ENCODE measurements at regions not wholly inside any gene's neighbourhood (a gene's known extent, or its start where the extent isn't known, plus 50 kb on each side); places are given as distances from the start of the nearest gene placed in this dataset.
"Not testable (repeated sequence)": the region's sequence is repeated elsewhere in the genome, so short reads cannot be mapped to it uniquely, and the experiment has no call there.

GRCh38 chr7:65463184-65463583, 89.5 kb downstream of the ZNF92 start:
- Mint-ChIP-seq H3K27me3 (ENCODE audit: low read depth) (peaks cover 12% of the 10 kb centered on the region), H3K27ac (ENCODE audit: unreplicated experiment) (no peak overlapping the region), H3K4me3 (no peak overlapping the region), H3K9me3 (peaks cover 9% of the 10 kb centered on the region), H3K36me3 (ENCODE audit: low read depth) (no peaks in the 10 kb centered on the region), H3K4me1 (no peaks in the 10 kb centered on the region)
- TF ChIP-seq, protein P1, sequence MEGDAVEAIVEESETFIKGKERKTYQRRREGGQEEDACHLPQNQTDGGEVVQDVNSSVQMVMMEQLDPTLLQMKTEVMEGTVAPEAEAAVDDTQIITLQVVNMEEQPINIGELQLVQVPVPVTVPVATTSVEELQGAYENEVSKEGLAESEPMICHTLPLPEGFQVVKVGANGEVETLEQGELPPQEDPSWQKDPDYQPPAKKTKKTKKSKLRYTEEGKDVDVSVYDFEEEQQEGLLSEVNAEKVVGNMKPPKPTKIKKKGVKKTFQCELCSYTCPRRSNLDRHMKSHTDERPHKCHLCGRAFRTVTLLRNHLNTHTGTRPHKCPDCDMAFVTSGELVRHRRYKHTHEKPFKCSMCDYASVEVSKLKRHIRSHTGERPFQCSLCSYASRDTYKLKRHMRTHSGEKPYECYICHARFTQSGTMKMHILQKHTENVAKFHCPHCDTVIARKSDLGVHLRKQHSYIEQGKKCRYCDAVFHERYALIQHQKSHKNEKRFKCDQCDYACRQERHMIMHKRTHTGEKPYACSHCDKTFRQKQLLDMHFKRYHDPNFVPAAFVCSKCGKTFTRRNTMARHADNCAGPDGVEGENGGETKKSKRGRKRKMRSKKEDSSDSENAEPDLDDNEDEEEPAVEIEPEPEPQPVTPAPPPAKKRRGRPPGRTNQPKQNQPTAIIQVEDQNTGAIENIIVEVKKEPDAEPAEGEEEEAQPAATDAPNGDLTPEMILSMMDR (conservative IDR thresholded peaks at IDR 0.05) = no peak
- no peak for DNase-seq (ENCODE audit: low read depth, low spot score)

- H3K9me3 Mint-ChIP-seq = peaks cover 10% of the 10 kb centered on the region
- DNase-seq (ENCODE audit: low read depth, low spot score); H3K36me3 Mint-ChIP-seq (ENCODE audit: low read depth); H3K27ac Mint-ChIP-seq (ENCODE audit: unreplicated experiment); H3K4me1 Mint-ChIP-seq; H3K4me3 Mint-ChIP-seq: not testable (repeated sequence)
- peaks cover 36% of the 10 kb centered on the region for H3K27me3 Mint-ChIP-seq (ENCODE audit: low read depth)
Observed at GRCh38 chr7:65469919-65470558, 96.4 kb downstream of the ZNF92 start.

DNA sequence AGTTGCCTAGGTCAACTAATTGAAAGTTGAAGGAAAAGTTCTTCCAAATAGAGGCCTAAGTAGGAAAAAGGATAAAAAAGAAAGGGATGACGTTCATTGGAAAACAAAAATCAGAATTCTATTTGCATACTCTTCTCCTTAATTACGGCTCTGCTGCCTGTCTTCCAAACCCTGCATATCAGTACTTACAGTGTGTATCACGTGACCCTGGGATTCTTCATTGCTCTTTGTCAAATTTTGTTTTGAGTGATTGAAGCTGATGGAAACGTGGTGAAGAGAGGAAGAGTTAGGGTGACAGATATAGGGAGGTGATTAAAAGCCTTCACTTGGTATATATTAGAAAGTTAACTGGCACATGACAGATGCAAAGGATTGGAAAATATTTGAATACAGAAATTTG, 97.9 kb downstream of the ZNF92 start:
- TF ChIP-seq, protein P1 (conservative IDR thresholded peaks at IDR 0.05) = no peak
- DNase-seq (ENCODE audit: low read depth, low spot score) = no peak
- Mint-ChIP-seq H3K27me3 (ENCODE audit: low read depth) (peaks cover 45% of the 10 kb centered on the region), H3K4me1 (peaks cover 10% of the 10 kb centered on the region), H3K27ac (ENCODE audit: unreplicated experiment) (no peak overlapping the region), H3K9me3 (peaks cover 10% of the 10 kb centered on the region), H3K36me3 (ENCODE audit: low read depth) (no peaks in the 10 kb centered on the region), H3K4me3 (no peak overlapping the region)

DNA sequence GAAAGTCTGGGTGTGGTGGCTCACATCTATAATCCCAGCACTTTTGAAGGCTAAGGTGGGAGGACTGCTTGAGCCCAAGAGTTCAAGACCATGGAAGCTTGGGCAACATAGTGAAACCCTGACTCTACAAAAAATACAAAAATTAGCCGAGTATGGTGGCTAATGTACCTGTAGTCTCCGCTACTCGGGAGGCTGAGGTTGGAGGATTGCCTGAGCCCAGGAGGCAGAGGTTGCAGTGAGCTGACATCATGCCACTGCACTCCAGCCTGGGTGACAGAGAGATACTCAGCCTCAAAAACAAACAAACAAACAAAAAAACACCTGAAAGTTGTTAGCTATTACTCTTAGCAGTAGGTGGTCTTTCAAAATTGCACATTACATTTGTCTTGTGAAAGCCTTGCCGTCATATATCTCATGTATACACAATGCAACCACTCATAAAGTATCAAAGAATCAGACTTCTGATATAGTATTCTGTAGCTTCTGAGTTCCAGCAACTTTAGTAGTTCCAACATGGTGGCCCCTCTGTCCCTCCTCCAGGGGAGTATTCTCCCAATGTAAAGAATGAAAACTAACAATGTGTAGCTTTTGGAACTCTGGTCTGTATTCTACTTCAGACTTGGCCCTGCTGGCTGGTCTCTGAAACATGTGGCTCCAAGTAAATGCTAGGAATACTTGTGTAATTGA, 101.5 kb downstream of the ZNF92 start:
- Mint-ChIP-seq H3K36me3 (ENCODE audit: low read depth) (peaks cover 3% of the 10 kb centered on the region), H3K4me3 (no peak overlapping the region), H3K27ac (ENCODE audit: unreplicated experiment) (no peak overlapping the region), H3K9me3 (peaks cover 10% of the 10 kb centered on the region), H3K27me3 (ENCODE audit: low read depth) (peaks cover 26% of the 10 kb centered on the region), H3K4me1 (peaks cover 8% of the 10 kb centered on the region)
- TF ChIP-seq, protein P1 (conservative IDR thresholded peaks at IDR 0.05) = no peak
- DNase-seq (ENCODE audit: low read depth, low spot score) = no peak

DNA sequence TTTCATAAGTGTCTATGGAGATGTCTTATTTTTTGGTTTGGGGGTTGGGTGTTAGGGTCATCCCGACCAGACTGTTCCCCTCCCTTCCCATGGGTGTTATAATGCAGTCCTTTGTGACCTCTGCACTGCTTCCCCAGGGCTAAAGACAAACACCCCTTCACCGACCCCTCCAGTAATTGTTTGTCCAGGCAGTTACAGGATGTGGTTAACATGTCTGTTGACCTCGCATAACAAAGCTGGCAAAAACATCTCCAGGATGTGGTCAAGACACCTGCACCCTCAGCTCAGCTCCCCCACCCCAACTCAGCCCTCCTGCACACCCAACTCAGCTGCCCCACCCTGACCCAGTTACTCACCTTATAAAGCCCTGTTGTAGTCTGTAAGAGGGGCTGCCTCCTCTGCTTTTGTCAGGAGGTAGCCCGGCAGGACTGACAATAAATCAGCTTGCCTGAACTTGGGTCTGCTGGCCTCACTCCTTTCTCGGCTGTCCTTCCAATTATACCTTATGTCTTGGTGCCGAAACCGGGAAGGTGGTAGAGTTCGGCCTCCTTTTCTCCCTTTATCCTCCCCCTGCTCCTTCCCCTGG, 102.2 kb downstream of the ZNF92 start:
- Mint-ChIP-seq H3K4me3 (no peak overlapping the region), H3K4me1 (peaks cover 8% of the 10 kb centered on the region), H3K36me3 (ENCODE audit: low read depth) (peaks cover 3% of the 10 kb centered on the region), H3K27me3 (ENCODE audit: low read depth) (peaks cover 26% of the 10 kb centered on the region), H3K27ac (ENCODE audit: unreplicated experiment) (no peak overlapping the region), H3K9me3 (peaks cover 10% of the 10 kb centered on the region)
- TF ChIP-seq, protein P1 (conservative IDR thresholded peaks at IDR 0.05) = no peak
- no peak for DNase-seq (ENCODE audit: low read depth, low spot score)

GRCh38 chr7:65477326-65477725, 103.7 kb downstream of the ZNF92 start:
- peaks cover 10% of the 10 kb centered on the region for H3K9me3 Mint-ChIP-seq
- no peak overlapping the region for H3K27ac Mint-ChIP-seq (ENCODE audit: unreplicated experiment)
- H3K4me3 Mint-ChIP-seq = no peak overlapping the region
- peak; percentile 21 for DNase-seq (ENCODE audit: low read depth, low spot score)
- H3K36me3 Mint-ChIP-seq (ENCODE audit: low read depth) = peaks cover 3% of the 10 kb centered on the region
- peaks cover 34% of the 10 kb centered on the region for H3K27me3 Mint-ChIP-seq (ENCODE audit: low read depth)
- TF ChIP-seq, protein P1 (conservative IDR thresholded peaks at IDR 0.05) = peak; percentile 55
- peaks cover 8% of the 10 kb centered on the region for H3K4me1 Mint-ChIP-seq

Measured in neural crest cell (in vitro differentiated cells).